ENCODE measurements at regions not wholly inside any gene's neighbourhood (a gene's known extent, or its start where the extent isn't known, plus 50 kb on each side); places are given as distances from the start of the nearest gene placed in this dataset.

DNA sequence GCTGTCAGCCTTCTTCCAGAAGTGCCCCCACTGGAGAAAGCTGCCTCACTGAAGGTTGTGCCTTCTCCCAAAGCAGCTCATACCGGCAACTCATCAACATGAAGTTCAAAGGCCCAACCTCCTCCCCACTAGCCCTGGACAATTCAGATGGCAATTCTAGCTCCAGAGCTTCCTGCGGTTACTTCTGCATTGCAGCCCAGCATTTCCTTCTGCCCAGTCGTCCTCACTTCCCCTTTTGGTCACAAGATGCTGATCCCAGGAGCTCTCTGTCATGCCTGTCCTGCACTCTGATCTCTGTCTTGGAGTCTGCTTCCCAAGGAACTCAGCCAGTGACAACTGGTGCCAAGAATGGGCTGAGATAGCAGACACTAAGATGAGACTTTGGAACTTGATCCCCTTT is 178.2 kb upstream of the SOX9 start:
- DNase-seq: no peak
- Histone ChIP-seq H3K4me1 (ENCODE audit: insufficient read depth, low read length) (peaks cover 7% of the 10 kb centered on the region), H3K9me3 (ENCODE audit: low read length) (no peaks in the 10 kb centered on the region), H4K20me1 (ENCODE audit: low read length) (no peaks in the 10 kb centered on the region), H3K27ac (ENCODE audit: low read length) (no peak overlapping the region), H2AFZ (ENCODE audit: low read length) (no peak overlapping the region), H3K4me2 (ENCODE audit: low read length) (no peak overlapping the region), H3F3A (ENCODE audit: low read length, unreplicated experiment) (no peaks in the 10 kb centered on the region), H3K36me3 (ENCODE audit: low read depth, low read length) (no peaks in the 10 kb centered on the region), H3K9me2 (replicated peaks; ENCODE audit: low read length) (no peaks in the 10 kb centered on the region), H3K9ac (ENCODE audit: low read length) (no peak overlapping the region), H3K79me2 (ENCODE audit: low read length) (no peaks in the 10 kb centered on the region), H3K4me3 (ENCODE audit: low read length) (no peak overlapping the region), H3K27me3 (ENCODE audit: low read length) (no peaks in the 10 kb centered on the region)
- CTCF ChIA-PET: no interaction called here
- no peak for TF ChIP-seq EZH2phosphoT487 (IDR thresholded peaks at IDR 0.05; ENCODE audit: borderline replicate concordance, low read length)
- TF ChIP-seq EZH2 (IDR thresholded peaks at IDR 0.05; ENCODE audit: low read length, unreplicated experiment): no peak
- TF ChIP-seq, protein P1, sequence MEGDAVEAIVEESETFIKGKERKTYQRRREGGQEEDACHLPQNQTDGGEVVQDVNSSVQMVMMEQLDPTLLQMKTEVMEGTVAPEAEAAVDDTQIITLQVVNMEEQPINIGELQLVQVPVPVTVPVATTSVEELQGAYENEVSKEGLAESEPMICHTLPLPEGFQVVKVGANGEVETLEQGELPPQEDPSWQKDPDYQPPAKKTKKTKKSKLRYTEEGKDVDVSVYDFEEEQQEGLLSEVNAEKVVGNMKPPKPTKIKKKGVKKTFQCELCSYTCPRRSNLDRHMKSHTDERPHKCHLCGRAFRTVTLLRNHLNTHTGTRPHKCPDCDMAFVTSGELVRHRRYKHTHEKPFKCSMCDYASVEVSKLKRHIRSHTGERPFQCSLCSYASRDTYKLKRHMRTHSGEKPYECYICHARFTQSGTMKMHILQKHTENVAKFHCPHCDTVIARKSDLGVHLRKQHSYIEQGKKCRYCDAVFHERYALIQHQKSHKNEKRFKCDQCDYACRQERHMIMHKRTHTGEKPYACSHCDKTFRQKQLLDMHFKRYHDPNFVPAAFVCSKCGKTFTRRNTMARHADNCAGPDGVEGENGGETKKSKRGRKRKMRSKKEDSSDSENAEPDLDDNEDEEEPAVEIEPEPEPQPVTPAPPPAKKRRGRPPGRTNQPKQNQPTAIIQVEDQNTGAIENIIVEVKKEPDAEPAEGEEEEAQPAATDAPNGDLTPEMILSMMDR (conservative IDR thresholded peaks at IDR 0.05; ENCODE audit: low read depth, low read length): no peak
- ATAC-seq: no peak
- no TSS peak for BruUV-seq (replicated peaks)
- intact Hi-C loops (cut with micrococcal nuclease): no loop called here
- POLR2A ChIA-PET (ENCODE audit: unreplicated experiment): interaction anchor here (0.6 kb wide), 1 partner anchor 420 kb away, joined by 4 read pairs; no protein-coding TSS in a partner anchor

DNA sequence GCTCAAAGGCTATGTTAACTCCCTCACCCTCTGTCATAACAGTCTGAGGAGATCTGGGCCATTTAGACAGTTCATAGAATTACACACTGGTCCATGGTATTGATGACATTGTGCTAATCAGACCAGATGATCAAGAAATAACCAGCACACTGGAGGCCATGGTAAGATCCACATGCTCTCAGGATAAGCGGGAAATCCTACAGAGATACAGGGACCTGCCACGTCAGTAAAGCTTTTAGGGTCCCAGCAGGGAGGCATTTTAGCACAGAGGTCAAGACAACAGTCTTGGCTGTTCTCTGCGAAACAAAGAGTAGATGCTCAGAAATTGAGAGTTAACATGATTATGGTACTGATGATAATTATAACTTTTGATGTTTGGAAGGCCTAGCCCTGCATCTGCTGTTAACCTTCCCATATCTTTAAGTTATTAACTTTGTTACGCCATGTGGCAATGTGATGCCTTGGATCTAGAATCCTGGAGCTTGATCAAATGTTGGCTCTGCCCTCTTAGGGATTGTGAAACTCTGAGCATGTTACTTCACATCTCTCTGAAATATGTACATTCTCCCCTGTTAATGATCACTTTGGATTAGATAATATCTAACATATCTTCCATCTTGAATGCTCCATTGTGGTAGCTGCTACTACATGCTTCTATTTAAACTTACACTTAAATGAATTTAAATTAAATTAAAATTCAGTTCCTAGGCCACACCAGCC is 172.0 kb upstream of the SOX9 start:
- Histone ChIP-seq H3F3A (ENCODE audit: low read length, unreplicated experiment) (no peaks in the 10 kb centered on the region), H3K9ac (ENCODE audit: low read length) (no peak overlapping the region), H3K4me2 (ENCODE audit: low read length) (no peak overlapping the region), H3K27ac (ENCODE audit: low read length) (no peak overlapping the region), H3K36me3 (ENCODE audit: low read depth, low read length) (no peaks in the 10 kb centered on the region), H3K9me2 (replicated peaks; ENCODE audit: low read length) (no peaks in the 10 kb centered on the region), H4K20me1 (ENCODE audit: low read length) (no peaks in the 10 kb centered on the region), H3K4me1 (ENCODE audit: insufficient read depth, low read length) (no peaks in the 10 kb centered on the region), H3K79me2 (ENCODE audit: low read length) (no peaks in the 10 kb centered on the region), H3K4me3 (ENCODE audit: low read length) (no peak overlapping the region), H2AFZ (ENCODE audit: low read length) (no peak overlapping the region), H3K9me3 (ENCODE audit: low read length) (no peaks in the 10 kb centered on the region), H3K27me3 (ENCODE audit: low read length) (no peaks in the 10 kb centered on the region)
- ChIA-PET CTCF (no interaction called here), POLR2A (ENCODE audit: unreplicated experiment) (no interaction called here)
- intact Hi-C loops (cut with micrococcal nuclease): no loop called here
- no TSS peak for BruUV-seq (replicated peaks)
- DNase-seq (no peak), ATAC-seq (no peak)
- TF ChIP-seq EZH2 (IDR thresholded peaks at IDR 0.05; ENCODE audit: low read length, unreplicated experiment) (no peak), EZH2phosphoT487 (IDR thresholded peaks at IDR 0.05; ENCODE audit: borderline replicate concordance, low read length) (no peak)
- TF ChIP-seq, protein P1 (conservative IDR thresholded peaks at IDR 0.05; ENCODE audit: low read depth, low read length): no peak

DNA sequence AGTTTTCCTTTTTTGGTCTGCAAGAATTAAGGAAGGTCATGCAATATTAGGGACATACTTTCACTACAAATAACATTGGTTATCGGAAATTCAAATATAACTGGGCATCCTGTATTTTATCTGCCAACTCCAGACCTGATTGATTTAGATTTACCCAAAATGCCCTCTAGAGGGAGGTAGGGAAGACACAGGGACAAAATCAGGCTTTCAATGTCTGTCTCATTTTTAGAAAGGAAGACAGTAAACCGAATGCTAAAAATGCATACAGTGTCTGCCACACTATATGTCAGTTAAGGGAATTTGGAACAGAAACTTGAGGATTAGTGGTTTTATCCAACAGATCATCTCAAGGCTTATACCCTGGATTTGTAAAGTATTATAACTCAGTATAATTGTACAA is 161.7 kb upstream of the SOX9 start:
- ChIA-PET POLR2A (ENCODE audit: unreplicated experiment) (no interaction called here), CTCF (interaction anchor here (0.5 to 0.6 kb wide), 2 partner anchors 521 to 570 kb away, joined by 3 to 4 read pairs; no protein-coding TSS in a partner anchor)
- TF ChIP-seq, protein P1 (conservative IDR thresholded peaks at IDR 0.05; ENCODE audit: low read depth, low read length): peak; percentile 91
- no peak for TF ChIP-seq EZH2phosphoT487 (IDR thresholded peaks at IDR 0.05; ENCODE audit: borderline replicate concordance, low read length)
- peak; percentile 69 for ATAC-seq
- Histone ChIP-seq H4K20me1 (ENCODE audit: low read length) (no peaks in the 10 kb centered on the region), H3K9me3 (ENCODE audit: low read length) (0 out of 2 replicates have a peak, but pooled peaks cover 6% of the 10 kb centered on the region), H3K4me2 (ENCODE audit: low read length) (no peak overlapping the region), H3K36me3 (ENCODE audit: low read depth, low read length) (no peaks in the 10 kb centered on the region), H3K79me2 (ENCODE audit: low read length) (no peaks in the 10 kb centered on the region), H3K4me1 (ENCODE audit: insufficient read depth, low read length) (no peaks in the 10 kb centered on the region), H2AFZ (ENCODE audit: low read length) (0 out of 2 replicates have a peak overlapping the region, but pooled peaks have one; percentile 1), H3F3A (ENCODE audit: low read length, unreplicated experiment) (no peaks in the 10 kb centered on the region), H3K4me3 (ENCODE audit: low read length) (no peak overlapping the region), H3K9ac (ENCODE audit: low read length) (no peak overlapping the region), H3K27me3 (ENCODE audit: low read length) (no peaks in the 10 kb centered on the region), H3K27ac (ENCODE audit: low read length) (no peak overlapping the region), H3K9me2 (replicated peaks; ENCODE audit: low read length) (no peaks in the 10 kb centered on the region)
- no TSS peak for BruUV-seq (replicated peaks)
- intact Hi-C loops (cut with micrococcal nuclease): loop anchor here (1.0 to 2.0 kb wide), 2 partner anchors 159 to 486 kb away; no protein-coding TSS in a partner anchor
- peak; percentile 74 for DNase-seq
